ENCODE measurements at regions not wholly inside any gene's neighbourhood (a gene's known extent, or its start where the extent isn't known, plus 50 kb on each side); places are given as distances from the start of the nearest gene placed in this dataset.

- no peak for TF ChIP-seq CTCF (IDR thresholded peaks at IDR 0.05)
- no peak for DNase-seq
- 90 to 91% (median 90%) methylated on average over 6 of the region's 6 CpGs for WGBS, 3 donors
- H3K36me3 ChIP-seq (ENCODE audit: insufficient read depth in 1 of 2, low read depth in 1 of 2), result no peaks in the 10 kb centered on the region
- no peak overlapping the region for H3K27ac ChIP-seq
- no peaks in the 10 kb centered on the region for H3K9me3 ChIP-seq
- H3K4me1 ChIP-seq, result peaks cover 25% of the 10 kb centered on the region
- no peak overlapping the region for H3K4me3 ChIP-seq
- intact Hi-C loops (cut with DNase I), result no loop called here
- no peak for ATAC-seq
- H3K27me3 ChIP-seq (ENCODE audit: insufficient read depth in 3 of 3, low read length in 2 of 3), result no peaks in the 10 kb centered on the region
Observed at GRCh38 chr5:74255692-74256392, 384.7 kb downstream of the ENC1 start.

- no peaks in the 10 kb centered on the region for H3K36me3 ChIP-seq (ENCODE audit: insufficient read depth in 1 of 2, low read depth in 1 of 2)
- DNase-seq (no peak), ATAC-seq (no peak)
- H3K4me3 ChIP-seq, result no peak overlapping the region
- H3K4me1 ChIP-seq, result peaks cover 25% of the 10 kb centered on the region
- H3K27me3 ChIP-seq (ENCODE audit: insufficient read depth in 3 of 3, low read length in 2 of 3), result no peaks in the 10 kb centered on the region
- 93 to 95% (median 94%) methylated on average over 1 of the region's 1 CpG for WGBS, 3 donors
- no peaks in the 10 kb centered on the region for H3K9me3 ChIP-seq
- TF ChIP-seq CTCF (IDR thresholded peaks at IDR 0.05), result no peak
- intact Hi-C loops (cut with DNase I), result no loop called here
- no peak overlapping the region for H3K27ac ChIP-seq
Observed at GRCh38 chr5:74254257-74254656, 386.3 kb downstream of the ENC1 start.

GRCh38 chr5:74252044-74252443 lies 388.5 kb downstream of the ENC1 start:
- DNase-seq, result peak in 1 of 2 donors; percentile 27
- Histone ChIP-seq H3K27me3 (ENCODE audit: insufficient read depth in 3 of 3, low read length in 2 of 3) (no peaks in the 10 kb centered on the region), H3K27ac (no peak overlapping the region), H3K9me3 (no peaks in the 10 kb centered on the region), H3K4me1 (peaks cover 10% of the 10 kb centered on the region), H3K4me3 (no peak overlapping the region), H3K36me3 (ENCODE audit: insufficient read depth in 1 of 2, low read depth in 1 of 2) (no peaks in the 10 kb centered on the region)
- 60 to 64% (median 62%) methylated on average over 2 of the region's 2 CpGs for WGBS, 3 donors
- no peak for TF ChIP-seq CTCF (IDR thresholded peaks at IDR 0.05)
- intact Hi-C loops (cut with DNase I), result no loop called here
- ATAC-seq, result no peak

GRCh38 chr5:74251141-74252035 lies 389.1 kb downstream of the ENC1 start:
- Histone ChIP-seq H3K4me1 (peaks cover 6% of the 10 kb centered on the region), H3K27me3 (ENCODE audit: insufficient read depth in 3 of 3, low read length in 2 of 3) (no peaks in the 10 kb centered on the region), H3K9me3 (no peaks in the 10 kb centered on the region), H3K4me3 (no peak overlapping the region), H3K27ac (no peak overlapping the region), H3K36me3 (ENCODE audit: insufficient read depth in 1 of 2, low read depth in 1 of 2) (no peaks in the 10 kb centered on the region)
- peak; percentile 61 to 82 (median 75) for ATAC-seq
- no peak for TF ChIP-seq CTCF (IDR thresholded peaks at IDR 0.05)
- intact Hi-C loops (cut with DNase I), result no loop called here
- DNase-seq, result peak in 1 of 2 donors; percentile 46
- WGBS, 3 donors, result 71 to 79% (median 75%) methylated on average over 9 of the region's 9 CpGs
